Neural cell (in vitro differentiated cells): ENCODE measurements at regions not wholly inside any gene's neighbourhood (a gene's known extent, or its start where the extent isn't known, plus 50 kb on each side); places are given as distances from the start of the nearest gene placed in this dataset.

Source experiments
- H2AFZ ChIP-seq: fragments of 200-600, 300-800 bp; sonication (generic), shearing (Covaris generic); 2 replicates; pipeline ENCODE4 v1.6.0; 2014; ENCODE audit warnings: low read depth, mild to moderate bottlenecking, antibody characterized with exemption, low read length, moderate library complexity
- H3F3A ChIP-seq: fragments of 200-600 bp; shearing (Covaris generic); 2 replicates; pipeline ENCODE4 v1.6.1; 2016; ENCODE audit warnings: mild to moderate bottlenecking, moderate library complexity, mixed read lengths, antibody characterized with exemption, low read length; ENCODE audit not compliant: insufficient read depth, poor library complexity, severe bottlenecking
- H3K27ac ChIP-seq: fragments of 200-600, 300-800 bp; sonication (generic), shearing (Covaris generic); 2 replicates; pipeline ENCODE4 v1.5.1; 2014; ENCODE audit warnings: mild to moderate bottlenecking, low read length, moderate library complexity
- H3K27me3 ChIP-seq: fragments of 300-800, 200-600 bp; sonication (generic), shearing (Covaris generic); 2 replicates; pipeline ENCODE4 v1.6.0; 2014; ENCODE audit warnings: mild to moderate bottlenecking, low read depth, low read length, moderate library complexity; ENCODE audit not compliant: insufficient read depth
- H3K36me3 ChIP-seq: fragments of 300-800, 200-600 bp; sonication (generic), shearing (Covaris generic); 2 replicates; pipeline ENCODE4 v1.5.1; 2014; ENCODE audit warnings: mild to moderate bottlenecking, antibody characterized with exemption, low read length, moderate library complexity; ENCODE audit not compliant: insufficient read depth
- H3K4me2 ChIP-seq: fragments of 300-800, 200-600 bp; sonication (generic), shearing (Covaris generic); 2 replicates; pipeline ENCODE4 v1.6.0; 2014; ENCODE audit warnings: mild to moderate bottlenecking, low read length
- H3K4me3 ChIP-seq: fragments of 300-800, 200-600 bp; sonication (generic), shearing (Covaris generic); 2 replicates; pipeline ENCODE4 v1.5.1; 2014; ENCODE audit warnings: mild to moderate bottlenecking, low read length, moderate library complexity
- H3K79me2 ChIP-seq: fragments of 200-600 bp; shearing (Covaris generic); replicated peaks from 2 replicates; pipeline ENCODE4 v1.6.0; 2014; ENCODE audit warnings: mild to moderate bottlenecking, low read length, moderate library complexity; ENCODE audit not compliant: insufficient read depth
- H3K9ac ChIP-seq: fragments of 300-800, 200-600 bp; sonication (generic), shearing (Covaris generic); 2 replicates; pipeline ENCODE4 v1.6.1; 2016; ENCODE audit warnings: mild to moderate bottlenecking, low read length, mixed read lengths
- H3K9me2 ChIP-seq: fragments of 200-600 bp; shearing (Covaris generic); 2 replicates; pipeline ENCODE4 v1.6.1; 2016; ENCODE audit warnings: mild to moderate bottlenecking, low read length, mixed read lengths; ENCODE audit not compliant: insufficient read depth
- H3K9me3 ChIP-seq: fragments of 200-600, 300-800 bp; sonication (generic), shearing (Covaris generic); 2 replicates; pipeline ENCODE4 v1.6.1; 2016; ENCODE audit warnings: mild to moderate bottlenecking, mixed run types, low read length, moderate library complexity, mixed read lengths
- H4K20me1 ChIP-seq: fragments of 200-600 bp; shearing (Covaris generic); 2 replicates; pipeline ENCODE4 v1.6.1; 2016; ENCODE audit warnings: mild to moderate bottlenecking, mixed run types; ENCODE audit not compliant: insufficient read depth
- CTCF ChIP-seq: fragments of 450-650 bp; IDR thresholded peaks from 2 replicates; pipeline ENCODE4 v1.5.1; 2014; ENCODE audit warnings: antibody characterized with exemption, mild to moderate bottlenecking, moderate library complexity; ENCODE audit not compliant: poor library complexity, severe bottlenecking
- EP300 ChIP-seq: fragments of 450-650 bp; conservative IDR thresholded peaks from 2 replicates; pipeline ENCODE4 v1.6.1; 2014; ENCODE audit warnings: antibody characterized with exemption, mild to moderate bottlenecking, moderate library complexity; ENCODE audit not compliant: poor library complexity, severe bottlenecking
- EZH2 ChIP-seq: fragments of 200-600, 300-800 bp; shearing (Covaris generic), sonication (generic); IDR thresholded peaks from 2 replicates; pipeline ENCODE4 v1.6.1; 2014; ENCODE audit warnings: antibody characterized with exemption, low read length, borderline replicate concordance, mild to moderate bottlenecking; ENCODE audit not compliant: insufficient read depth, poor library complexity, severe bottlenecking
- MXI1 ChIP-seq: fragments of 450-650 bp; conservative IDR thresholded peaks from 2 replicates; pipeline ENCODE4 v1.6.1; 2014; ENCODE audit warnings: antibody characterized with exemption, mild to moderate bottlenecking; ENCODE audit not compliant: poor library complexity, severe bottlenecking
- POLR2AphosphoS5 ChIP-seq: IDR thresholded peaks from 2 replicates; pipeline ENCODE4 v1.6.1; 2012
- RAD21 ChIP-seq: fragments of 450-650 bp; conservative IDR thresholded peaks from 2 replicates; pipeline ENCODE4 v1.6.1; 2014; ENCODE audit warnings: antibody characterized with exemption, mild to moderate bottlenecking, moderate library complexity
- REST ChIP-seq: IDR thresholded peaks from 2 replicates; pipeline ENCODE4 v1.6.1; 2012; ENCODE audit warnings: borderline replicate concordance
- SMC3 ChIP-seq: fragments of 450-650 bp; conservative IDR thresholded peaks from 2 replicates; pipeline ENCODE4 v1.6.1; 2014; ENCODE audit warnings: antibody characterized with exemption, mild to moderate bottlenecking, moderate library complexity; ENCODE audit not compliant: poor library complexity
- TAF1 ChIP-seq: IDR thresholded peaks from 2 replicates; pipeline ENCODE4 v1.6.1; 2012; ENCODE audit warnings: low read depth

- no peak overlapping the region for H3K27ac ChIP-seq
- TF ChIP-seq TAF1 (no peak), EP300 (no peak), POLR2AphosphoS5 (no peak), RAD21 (no peak), REST (no peak), CTCF (no peak), MXI1 (no peak), EZH2 (no peak), SMC3 (no peak)
- no peaks in the 10 kb centered on the region for H3F3A ChIP-seq
- no peak overlapping the region for H3K9ac ChIP-seq
- no peaks in the 10 kb centered on the region for H3K27me3 ChIP-seq
- H3K4me2 ChIP-seq = no peak overlapping the region
- no peaks in the 10 kb centered on the region for H3K36me3 ChIP-seq
- H3K9me3 ChIP-seq = no peaks in the 10 kb centered on the region
- no peaks in the 10 kb centered on the region for H4K20me1 ChIP-seq
- H3K9me2 ChIP-seq = no peaks in the 10 kb centered on the region
- no peak overlapping the region for H2AFZ ChIP-seq
- no peaks in the 10 kb centered on the region for H3K79me2 ChIP-seq
- no peak overlapping the region for H3K4me3 ChIP-seq
These were observed 67.4 kb upstream of the CLDN5 start for GRCh38 chr22:19591568-19591967.

- no peak overlapping the region for H3K4me2 ChIP-seq
- H3K4me3 ChIP-seq = no peak overlapping the region
- H3F3A ChIP-seq = no peaks in the 10 kb centered on the region
- no peaks in the 10 kb centered on the region for H3K9me2 ChIP-seq
- no peaks in the 10 kb centered on the region for H3K9me3 ChIP-seq
- no peaks in the 10 kb centered on the region for H3K79me2 ChIP-seq
- H2AFZ ChIP-seq = no peak overlapping the region
- H3K27me3 ChIP-seq = no peaks in the 10 kb centered on the region
- H3K27ac ChIP-seq = no peak overlapping the region
- TF ChIP-seq MXI1 = no peak
- no peak for TF ChIP-seq POLR2AphosphoS5
- no peak for TF ChIP-seq REST
- no peak for TF ChIP-seq EP300
- no peak for TF ChIP-seq SMC3
- no peak for TF ChIP-seq TAF1
- TF ChIP-seq EZH2 = no peak
- no peak for TF ChIP-seq CTCF
- no peak for TF ChIP-seq RAD21
- H4K20me1 ChIP-seq = no peaks in the 10 kb centered on the region
- H3K9ac ChIP-seq = no peak overlapping the region
- H3K36me3 ChIP-seq = no peaks in the 10 kb centered on the region
These were observed 68.3 kb upstream of the CLDN5 start for GRCh38 chr22:19592464-19592863.
